Right cardiac atrium (tissue), 5 donors: ENCODE measurements at regions not wholly inside any gene's neighbourhood (a gene's known extent, or its start where the extent isn't known, plus 50 kb on each side); places are given as distances from the start of the nearest gene placed in this dataset.

Experiments
- ATAC-seq, 2 donors: fragments of 200-7000 bp; cut with Tn5 transposase; one replicate each; pipeline versions ENCODE4 v1.8.0 to v1.9.1; 2020; ENCODE audit warnings: moderate library complexity in 2 of 2, mild to moderate bottlenecking in 1 of 2
- DNase-seq, 3 donors: peaks; one replicate each; pipeline ENCODE4 v3.0.0-alpha.2; 2020
- H3K27ac ChIP-seq: one replicate; pipeline ENCODE4 v1.5.1; 2013; ENCODE audit warnings: mild to moderate bottlenecking, low read length, control low read depth, moderate library complexity
- H3K27me3 ChIP-seq: one replicate; pipeline ENCODE4 v1.6.1; 2013; ENCODE audit not compliant: control insufficient read depth, insufficient read depth
- H3K4me1 ChIP-seq: one replicate; pipeline ENCODE4 v1.6.1; 2013; ENCODE audit warnings: low read length; ENCODE audit not compliant: control insufficient read depth, insufficient read depth
- H3K4me3 ChIP-seq: one replicate; pipeline ENCODE4 v1.5.1; 2013; ENCODE audit warnings: low read length, control low read depth
- H3K9me3 ChIP-seq: one replicate; pipeline ENCODE4 v1.6.1; 2013; ENCODE audit warnings: low read length; ENCODE audit not compliant: control insufficient read depth
- WGBS: extraction: QIAGEN DNeasy Blood & Tissue Kit; methylation state at CpG from one replicate; pipeline ENCODE4 v1.1.7; 2013; 5-methylcytosine and 5-hydroxymethylcytosine counted together
- intact Hi-C, 4 donors: fragments of 100-400 bp; cut with DNase I; formaldehyde crosslinking; loops; one replicate each; pipeline versions ENCODE4 v1.11.0 to v1.14.0; 2022 to 2023
- donor health status: healthy with polysubstance abuse.
- donor health status: DM: no; HTN: yes; CAD: no.
- donor health status: DM: no; HTN: no; CAD: no.
- donor health status: DM: no; HTN: yes; CAD: no; lungs with severe emphysema.
- donor health status: DM: yes; HTN: yes; CAD: no.

- intact Hi-C loops: no loop called here
- no peak for DNase-seq
- no peak overlapping the region for H3K27ac ChIP-seq
- no peaks in the 10 kb centered on the region for H3K9me3 ChIP-seq
- H3K4me3 ChIP-seq: no peak overlapping the region
- no peaks in the 10 kb centered on the region for H3K27me3 ChIP-seq
- H3K4me1 ChIP-seq: no peaks in the 10 kb centered on the region
- WGBS: 62% methylated on average over 4 of the region's 4 CpGs
- ATAC-seq: no peak
Observed at GRCh38 chr2:7574385-7574784, 657.2 kb downstream of the RNF144A start.

- Histone ChIP-seq H3K27me3 (no peaks in the 10 kb centered on the region), H3K27ac (no peak overlapping the region), H3K4me3 (no peak overlapping the region), H3K4me1 (no peaks in the 10 kb centered on the region), H3K9me3 (no peaks in the 10 kb centered on the region)
- DNase-seq (no peak), ATAC-seq (no peak)
- intact Hi-C loops: no loop called here
- WGBS: 97% methylated on average over 1 of the region's 1 CpG
Observed at GRCh38 chr2:7577769-7578168, 660.6 kb downstream of the RNF144A start.

GRCh38 chr2:7584017-7584416, 666.8 kb downstream of the RNF144A start:
- DNase-seq: no peak
- H3K4me3 ChIP-seq: no peak overlapping the region
- no peaks in the 10 kb centered on the region for H3K9me3 ChIP-seq
- intact Hi-C loops: no loop called here
- H3K27ac ChIP-seq: no peak overlapping the region
- ATAC-seq: no peak
- no peaks in the 10 kb centered on the region for H3K27me3 ChIP-seq
- H3K4me1 ChIP-seq: no peaks in the 10 kb centered on the region

GRCh38 chr2:7586898-7587297, 669.7 kb downstream of the RNF144A start:
- Histone ChIP-seq H3K4me1 (no peaks in the 10 kb centered on the region), H3K27ac (no peak overlapping the region), H3K4me3 (no peak overlapping the region), H3K27me3 (no peaks in the 10 kb centered on the region), H3K9me3 (no peaks in the 10 kb centered on the region)
- DNase-seq (no peak), ATAC-seq (no peak)
- 89% methylated on average over 4 of the region's 4 CpGs for WGBS
- intact Hi-C loops: no loop called here

GRCh38 chr2:7588295-7588694, 671.1 kb downstream of the RNF144A start:
- Histone ChIP-seq H3K4me3 (no peak overlapping the region), H3K4me1 (no peaks in the 10 kb centered on the region), H3K9me3 (no peaks in the 10 kb centered on the region), H3K27ac (no peak overlapping the region), H3K27me3 (no peaks in the 10 kb centered on the region)
- intact Hi-C loops: no loop called here
- WGBS: 78% methylated on average over 5 of the region's 5 CpGs
- DNase-seq (no peak), ATAC-seq (no peak)

GRCh38 chr2:7592618-7593140, 675.5 kb downstream of the RNF144A start:
- Histone ChIP-seq H3K4me3 (no peak overlapping the region), H3K4me1 (no peaks in the 10 kb centered on the region), H3K9me3 (no peaks in the 10 kb centered on the region), H3K27me3 (no peaks in the 10 kb centered on the region), H3K27ac (no peak overlapping the region)
- WGBS: 68% methylated on average over 5 of the region's 5 CpGs
- intact Hi-C loops: no loop called here
- no peak for ATAC-seq
- no peak for DNase-seq

GRCh38 chr2:7593360-7593759, 676.1 kb downstream of the RNF144A start:
- ATAC-seq (no peak), DNase-seq (no peak)
- Histone ChIP-seq H3K4me1 (no peaks in the 10 kb centered on the region), H3K9me3 (no peaks in the 10 kb centered on the region), H3K27me3 (no peaks in the 10 kb centered on the region), H3K27ac (no peak overlapping the region), H3K4me3 (no peak overlapping the region)
- intact Hi-C loops: no loop called here

GRCh38 chr2:7594211-7594610, 677.0 kb downstream of the RNF144A start:
- 78% methylated on average over 4 of the region's 4 CpGs for WGBS
- no peak for DNase-seq
- no peak for ATAC-seq
- H3K4me1 ChIP-seq: no peaks in the 10 kb centered on the region
- H3K27ac ChIP-seq: no peak overlapping the region
- intact Hi-C loops: no loop called here
- H3K9me3 ChIP-seq: no peaks in the 10 kb centered on the region
- H3K27me3 ChIP-seq: no peaks in the 10 kb centered on the region
- H3K4me3 ChIP-seq: no peak overlapping the region

GRCh38 chr2:7595206-7595605, 678.0 kb downstream of the RNF144A start:
- 87% methylated on average over 3 of the region's 3 CpGs for WGBS
- Histone ChIP-seq H3K4me1 (no peaks in the 10 kb centered on the region), H3K4me3 (no peak overlapping the region), H3K27ac (no peak overlapping the region), H3K9me3 (no peaks in the 10 kb centered on the region), H3K27me3 (no peaks in the 10 kb centered on the region)
- DNase-seq (no peak), ATAC-seq (no peak)
- intact Hi-C loops: no loop called here

- WGBS: 86% methylated on average over 3 of the region's 3 CpGs
- H3K4me1 ChIP-seq: no peaks in the 10 kb centered on the region
- intact Hi-C loops: no loop called here
- H3K9me3 ChIP-seq: no peaks in the 10 kb centered on the region
- no peaks in the 10 kb centered on the region for H3K27me3 ChIP-seq
- no peak for DNase-seq
- no peak for ATAC-seq
- H3K4me3 ChIP-seq: no peak overlapping the region
- no peak overlapping the region for H3K27ac ChIP-seq
Observed at GRCh38 chr2:7598402-7598801, 681.2 kb downstream of the RNF144A start.

GRCh38 chr2:7599462-7600258, 682.4 kb downstream of the RNF144A start:
- H3K9me3 ChIP-seq: no peaks in the 10 kb centered on the region
- no peak overlapping the region for H3K4me3 ChIP-seq
- DNase-seq (peak in 2 of 3 donors; percentile 39 to 40), ATAC-seq (no peak)
- H3K27me3 ChIP-seq: no peaks in the 10 kb centered on the region
- 89% methylated on average over 24 of the region's 24 CpGs for WGBS
- intact Hi-C loops: no loop called here
- no peaks in the 10 kb centered on the region for H3K4me1 ChIP-seq
- no peak overlapping the region for H3K27ac ChIP-seq

- H3K27ac ChIP-seq: no peak overlapping the region
- no peaks in the 10 kb centered on the region for H3K4me1 ChIP-seq
- no peaks in the 10 kb centered on the region for H3K27me3 ChIP-seq
- intact Hi-C loops: no loop called here
- 47% methylated on average over 1 of the region's 1 CpG for WGBS
- no peak for DNase-seq
- no peak overlapping the region for H3K4me3 ChIP-seq
- H3K9me3 ChIP-seq: no peaks in the 10 kb centered on the region
- ATAC-seq: no peak
Observed at GRCh38 chr2:7601990-7602389, 684.8 kb downstream of the RNF144A start.
